Peyer's patch (tissue), 4 donors: ENCODE measurements at regions not wholly inside any gene's neighbourhood (a gene's known extent, or its start where the extent isn't known, plus 50 kb on each side); places are given as distances from the start of the nearest gene placed in this dataset.

ENCODE experiments used
- DNase-seq, 3 donors: peaks; one replicate each; pipeline ENCODE4 v3.0.0-alpha.2; 2017 to 2019
- H3K27ac ChIP-seq, 4 donors: fragments of 200-600 bp; sonication (generic); one replicate each; pipeline ENCODE4 v1.5.1; 2016 to 2019
- H3K27me3 ChIP-seq, 2 donors: fragments of 200-600 bp; sonication (generic); one replicate each; pipeline ENCODE4 v1.5.1; 2019
- H3K36me3 ChIP-seq, 3 donors: fragments of 200-600 bp; sonication (generic); one replicate each; pipeline ENCODE4 v1.5.1; 2016 to 2019
- H3K4me1 ChIP-seq, 4 donors: fragments of 200-600 bp; sonication (generic); one replicate each; pipeline ENCODE4 v1.5.1; 2016 to 2019
- H3K4me3 ChIP-seq, 4 donors: fragments of 200-600 bp; sonication (generic); 1 replicate in 3 of 4; 2 replicates in 1 of 4; pipeline ENCODE4 v1.5.1; 2016 to 2019; ENCODE audit warnings: mild to moderate bottlenecking in 1 of 4
- H3K9me3 ChIP-seq, 4 donors: fragments of 200-600 bp; sonication (generic); one replicate each; pipeline ENCODE4 v1.5.1; 2016 to 2019; ENCODE audit warnings: mild to moderate bottlenecking in 1 of 4
- POLR2A ChIP-seq, 2 donors: fragments of 450-650 bp; IDR thresholded peaks; one replicate each; pipeline ENCODE4 v1.5.1; 2017; ENCODE audit warnings: antibody characterized with exemption in 2 of 2, mild to moderate bottlenecking in 2 of 2, moderate library complexity in 2 of 2
- TF ChIP-seq, protein P1 (sequence below), 6 experiments: fragments of 450-650 bp in 4 of 6; fragments of 200-600 bp in 2 of 6; sonication (generic) in 1 of 6; IDR thresholded peaks; one replicate each; pipeline ENCODE4 v1.5.1; 2017 to 2019; ENCODE audit warnings: antibody characterized with exemption in 6 of 6, mild to moderate bottlenecking in 3 of 6, moderate library complexity in 1 of 6

DNA sequence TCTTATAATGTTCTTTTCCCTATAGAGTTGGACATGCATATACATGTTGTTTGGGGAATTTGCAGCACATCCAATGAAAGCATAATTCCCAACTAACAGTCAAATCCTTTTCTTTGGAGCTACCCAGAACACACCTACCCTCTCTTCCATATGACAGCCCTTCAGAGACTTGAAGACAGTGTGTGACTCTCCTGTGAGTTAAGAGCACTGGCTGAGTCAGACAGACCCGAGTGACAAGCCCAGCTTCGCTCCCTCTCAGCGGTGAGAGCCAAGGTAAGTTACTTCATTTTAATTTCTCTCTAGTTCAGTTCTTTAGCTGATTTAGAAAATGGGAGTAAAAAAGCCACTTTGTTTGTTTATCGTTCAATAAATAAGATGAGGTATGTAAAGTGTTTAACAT is 86.3 kb downstream of the RTL9 start:
- Histone ChIP-seq H3K4me3 (no peak overlapping the region), H3K9me3 (no peaks in the 10 kb centered on the region), H3K4me1 (no peaks in the 10 kb centered on the region), H3K27ac (no peak overlapping the region), H3K36me3 (no peaks in the 10 kb centered on the region), H3K27me3 (no peaks in the 10 kb centered on the region)
- no peak for TF ChIP-seq POLR2A (IDR thresholded peaks at IDR 0.05)
- TF ChIP-seq, protein P1, sequence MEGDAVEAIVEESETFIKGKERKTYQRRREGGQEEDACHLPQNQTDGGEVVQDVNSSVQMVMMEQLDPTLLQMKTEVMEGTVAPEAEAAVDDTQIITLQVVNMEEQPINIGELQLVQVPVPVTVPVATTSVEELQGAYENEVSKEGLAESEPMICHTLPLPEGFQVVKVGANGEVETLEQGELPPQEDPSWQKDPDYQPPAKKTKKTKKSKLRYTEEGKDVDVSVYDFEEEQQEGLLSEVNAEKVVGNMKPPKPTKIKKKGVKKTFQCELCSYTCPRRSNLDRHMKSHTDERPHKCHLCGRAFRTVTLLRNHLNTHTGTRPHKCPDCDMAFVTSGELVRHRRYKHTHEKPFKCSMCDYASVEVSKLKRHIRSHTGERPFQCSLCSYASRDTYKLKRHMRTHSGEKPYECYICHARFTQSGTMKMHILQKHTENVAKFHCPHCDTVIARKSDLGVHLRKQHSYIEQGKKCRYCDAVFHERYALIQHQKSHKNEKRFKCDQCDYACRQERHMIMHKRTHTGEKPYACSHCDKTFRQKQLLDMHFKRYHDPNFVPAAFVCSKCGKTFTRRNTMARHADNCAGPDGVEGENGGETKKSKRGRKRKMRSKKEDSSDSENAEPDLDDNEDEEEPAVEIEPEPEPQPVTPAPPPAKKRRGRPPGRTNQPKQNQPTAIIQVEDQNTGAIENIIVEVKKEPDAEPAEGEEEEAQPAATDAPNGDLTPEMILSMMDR (IDR thresholded peaks at IDR 0.05) = no peak
- no peak for DNase-seq

DNA sequence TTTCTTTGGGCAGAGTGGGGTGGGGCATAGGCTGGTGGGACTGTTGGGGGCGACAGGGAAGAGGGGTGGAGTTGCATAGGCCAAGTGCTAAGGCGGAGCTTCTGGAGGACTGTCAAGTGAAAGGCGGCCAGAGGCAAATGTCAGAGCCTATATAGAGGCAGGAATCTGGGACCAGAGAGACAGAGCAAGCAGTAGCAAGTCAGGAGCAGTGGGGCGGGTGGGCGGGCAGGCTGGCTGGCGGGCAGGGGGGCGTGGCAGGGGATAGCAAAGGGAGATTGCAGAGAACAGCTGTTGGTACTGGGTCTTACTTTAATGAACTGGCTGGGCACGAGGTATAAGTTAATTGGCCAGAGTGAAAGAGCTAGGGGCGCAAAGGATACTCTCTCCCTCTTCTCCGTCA is 89.8 kb downstream of the RTL9 start:
- H3K9me3 ChIP-seq = no peaks in the 10 kb centered on the region
- TF ChIP-seq, protein P1 (IDR thresholded peaks at IDR 0.05) = no peak
- no peak for TF ChIP-seq POLR2A (IDR thresholded peaks at IDR 0.05)

DNA sequence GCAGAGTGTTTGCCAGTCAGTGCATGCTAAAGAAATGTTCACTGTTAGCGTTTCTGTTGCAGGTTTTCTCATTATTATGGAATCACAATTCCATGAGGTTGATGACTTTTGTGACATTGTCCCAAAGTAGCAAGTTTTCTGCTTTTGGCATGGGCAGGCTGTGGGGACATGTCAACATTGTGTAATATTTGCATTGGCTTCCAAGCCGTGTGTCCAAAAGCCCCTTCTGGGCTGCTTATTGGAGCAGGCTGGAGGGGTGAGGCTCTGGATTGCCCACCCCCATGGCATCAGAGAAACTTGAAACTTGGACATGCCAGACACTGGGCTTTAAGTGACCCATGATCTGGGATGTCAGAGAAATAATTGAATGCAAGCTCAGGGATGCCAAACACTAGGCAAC is 90.7 kb downstream of the RTL9 start:
- H3K27ac ChIP-seq = no peak overlapping the region
- no peaks in the 10 kb centered on the region for H3K9me3 ChIP-seq
- no peaks in the 10 kb centered on the region for H3K27me3 ChIP-seq
- no peaks in the 10 kb centered on the region for H3K36me3 ChIP-seq
- TF ChIP-seq, protein P1 (IDR thresholded peaks at IDR 0.05) = no peak
- no peak for TF ChIP-seq POLR2A (IDR thresholded peaks at IDR 0.05)
- no peak for DNase-seq
- no peak overlapping the region for H3K4me3 ChIP-seq
- no peaks in the 10 kb centered on the region for H3K4me1 ChIP-seq

More for the DNA sequence above, 89.8 kb downstream of the RTL9 start:
- H3K36me3 ChIP-seq = no peaks in the 10 kb centered on the region
- no peak overlapping the region for H3K4me3 ChIP-seq
- no peak for DNase-seq
- H3K27me3 ChIP-seq = no peaks in the 10 kb centered on the region
- H3K4me1 ChIP-seq = no peaks in the 10 kb centered on the region
- no peak overlapping the region for H3K27ac ChIP-seq

DNA sequence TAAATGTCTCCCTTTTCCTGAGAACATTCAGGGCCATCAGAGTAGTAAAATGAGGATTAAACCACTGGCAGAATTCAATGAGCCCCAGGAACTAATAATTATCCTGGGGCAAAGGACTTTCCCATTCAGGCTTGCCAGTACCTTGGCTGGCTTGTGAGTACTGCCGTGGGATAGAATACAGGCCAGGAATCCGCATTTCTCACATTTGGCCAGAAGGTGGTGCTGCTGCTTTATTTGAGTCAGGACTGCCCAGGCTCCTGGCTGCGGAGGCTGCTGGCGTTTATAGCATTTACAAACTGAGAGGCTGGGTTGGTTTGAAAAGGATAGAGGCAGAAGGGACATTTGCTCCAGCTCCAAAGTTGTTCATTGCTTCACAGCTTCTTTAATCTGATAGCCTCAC is 91.4 kb downstream of the RTL9 start:
- Histone ChIP-seq H3K4me3 (no peak overlapping the region), H3K27ac (no peak overlapping the region), H3K36me3 (no peaks in the 10 kb centered on the region), H3K9me3 (no peaks in the 10 kb centered on the region), H3K27me3 (no peaks in the 10 kb centered on the region), H3K4me1 (no peaks in the 10 kb centered on the region)
- peak; percentile 50 to 81 (median 51) for DNase-seq
- TF ChIP-seq, protein P1 (IDR thresholded peaks at IDR 0.05) = peak in 4 of 6 experiments; percentile 49 to 65 (median 57)
- TF ChIP-seq POLR2A (IDR thresholded peaks at IDR 0.05) = no peak

DNA sequence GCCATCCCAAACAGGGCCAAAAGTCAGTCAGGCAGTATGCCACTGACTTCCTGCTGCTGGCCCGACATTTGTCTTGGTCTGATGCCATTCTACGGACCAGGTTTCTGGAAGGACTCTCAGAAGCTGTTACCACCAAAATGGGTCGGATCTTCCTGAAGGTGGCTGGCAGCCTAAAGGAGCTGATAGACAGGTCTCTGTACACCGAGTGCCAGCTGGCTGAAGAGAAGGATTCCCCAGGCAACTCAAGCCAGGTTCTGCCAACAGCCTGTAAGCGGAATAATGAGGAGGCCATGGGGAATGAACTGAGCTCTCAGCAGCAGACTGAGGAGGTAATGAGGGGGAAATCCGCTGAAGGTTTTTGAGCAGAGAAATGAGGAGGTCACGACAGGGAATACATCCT is 95.7 kb downstream of the RTL9 start:
- H3K9me3 ChIP-seq = no peaks in the 10 kb centered on the region
- H3K36me3 ChIP-seq = no peaks in the 10 kb centered on the region
- H3K4me1 ChIP-seq = no peaks in the 10 kb centered on the region
- H3K27me3 ChIP-seq = no peaks in the 10 kb centered on the region
- TF ChIP-seq, protein P1 (IDR thresholded peaks at IDR 0.05) = no peak
- no peak for TF ChIP-seq POLR2A (IDR thresholded peaks at IDR 0.05)
- no peak for DNase-seq
- H3K4me3 ChIP-seq = no peak overlapping the region
- no peak overlapping the region for H3K27ac ChIP-seq

DNA sequence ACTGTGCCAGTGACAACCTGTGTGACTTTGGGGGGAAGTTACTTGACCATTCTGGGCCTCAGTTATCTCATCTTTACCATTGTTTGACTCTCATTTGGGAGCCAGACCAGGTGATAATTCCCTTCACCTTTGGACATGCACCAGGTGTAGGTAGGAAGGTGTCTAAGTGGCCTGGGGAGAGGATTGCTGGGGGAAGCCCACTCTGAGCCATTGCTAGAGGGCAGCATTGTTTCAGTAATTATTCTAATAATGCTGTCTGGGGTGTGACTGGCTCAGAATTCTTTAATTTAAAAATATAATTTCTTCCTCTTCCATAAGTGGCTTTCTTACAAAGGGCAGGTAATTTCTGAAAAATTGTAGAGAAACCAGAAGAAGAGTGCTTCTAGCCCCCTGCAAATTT is 104.3 kb downstream of the RTL9 start:
- TF ChIP-seq, protein P1 (IDR thresholded peaks at IDR 0.05) = no peak
- no peak for TF ChIP-seq POLR2A (IDR thresholded peaks at IDR 0.05)
- H3K9me3 ChIP-seq = no peaks in the 10 kb centered on the region
- H3K4me3 ChIP-seq = no peak overlapping the region
- H3K27me3 ChIP-seq = no peaks in the 10 kb centered on the region
- no peak overlapping the region for H3K27ac ChIP-seq
- no peaks in the 10 kb centered on the region for H3K4me1 ChIP-seq
- no peak for DNase-seq
- no peaks in the 10 kb centered on the region for H3K36me3 ChIP-seq
